Body of pancreas (tissue), 4 donors: ENCODE measurements at regions not wholly inside any gene's neighbourhood (a gene's known extent, or its start where the extent isn't known, plus 50 kb on each side); places are given as distances from the start of the nearest gene placed in this dataset.
"Not testable (repeated sequence)": the region's sequence is repeated elsewhere in the genome, so short reads cannot be mapped to it uniquely, and the experiment has no call there.

Experiments
- POLR2A ChIP-seq, 3 donors: fragments of 450-650 bp; IDR thresholded peaks; one replicate each; pipeline ENCODE4 v1.6.1; 2016; ENCODE audit warnings: antibody characterized with exemption in 3 of 3, mild to moderate bottlenecking in 2 of 3
- TF ChIP-seq, protein P1 (sequence below), 7 experiments: fragments of 450-650 bp in 4 of 7; fragments of 200-600 bp in 3 of 7; sonication (generic) in 3 of 7; IDR thresholded peaks; one replicate each; pipeline ENCODE4 v1.5.1; 2016 to 2019; ENCODE audit warnings: antibody characterized with exemption in 7 of 7

DNA sequence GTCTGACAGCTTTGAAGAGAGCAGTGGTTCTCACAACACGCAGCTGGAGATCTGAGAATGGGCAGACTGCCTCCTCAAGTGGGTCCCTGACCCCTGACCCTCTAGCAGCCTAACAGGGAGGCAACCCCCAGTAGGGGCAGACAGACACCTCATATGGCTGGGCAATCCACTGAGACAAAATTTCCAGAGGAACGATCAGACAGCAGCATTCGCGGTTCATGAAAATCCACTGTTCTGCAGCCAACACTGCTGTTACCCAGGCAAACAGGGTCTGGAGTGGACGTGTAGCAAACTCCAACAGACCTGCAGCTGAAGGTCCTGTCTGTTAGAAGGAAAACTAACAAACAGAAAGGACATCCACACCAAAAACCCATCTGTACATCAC lies 212.1 kb downstream of the FOXD4L6 start:
- not testable (repeated sequence) for TF ChIP-seq POLR2A (IDR thresholded peaks at IDR 0.05)
- TF ChIP-seq, protein P1, sequence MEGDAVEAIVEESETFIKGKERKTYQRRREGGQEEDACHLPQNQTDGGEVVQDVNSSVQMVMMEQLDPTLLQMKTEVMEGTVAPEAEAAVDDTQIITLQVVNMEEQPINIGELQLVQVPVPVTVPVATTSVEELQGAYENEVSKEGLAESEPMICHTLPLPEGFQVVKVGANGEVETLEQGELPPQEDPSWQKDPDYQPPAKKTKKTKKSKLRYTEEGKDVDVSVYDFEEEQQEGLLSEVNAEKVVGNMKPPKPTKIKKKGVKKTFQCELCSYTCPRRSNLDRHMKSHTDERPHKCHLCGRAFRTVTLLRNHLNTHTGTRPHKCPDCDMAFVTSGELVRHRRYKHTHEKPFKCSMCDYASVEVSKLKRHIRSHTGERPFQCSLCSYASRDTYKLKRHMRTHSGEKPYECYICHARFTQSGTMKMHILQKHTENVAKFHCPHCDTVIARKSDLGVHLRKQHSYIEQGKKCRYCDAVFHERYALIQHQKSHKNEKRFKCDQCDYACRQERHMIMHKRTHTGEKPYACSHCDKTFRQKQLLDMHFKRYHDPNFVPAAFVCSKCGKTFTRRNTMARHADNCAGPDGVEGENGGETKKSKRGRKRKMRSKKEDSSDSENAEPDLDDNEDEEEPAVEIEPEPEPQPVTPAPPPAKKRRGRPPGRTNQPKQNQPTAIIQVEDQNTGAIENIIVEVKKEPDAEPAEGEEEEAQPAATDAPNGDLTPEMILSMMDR (IDR thresholded peaks at IDR 0.05), result not testable (repeated sequence)
